ENCODE measurements at regions not wholly inside any gene's neighbourhood (a gene's known extent, or its start where the extent isn't known, plus 50 kb on each side); places are given as distances from the start of the nearest gene placed in this dataset.

DNA sequence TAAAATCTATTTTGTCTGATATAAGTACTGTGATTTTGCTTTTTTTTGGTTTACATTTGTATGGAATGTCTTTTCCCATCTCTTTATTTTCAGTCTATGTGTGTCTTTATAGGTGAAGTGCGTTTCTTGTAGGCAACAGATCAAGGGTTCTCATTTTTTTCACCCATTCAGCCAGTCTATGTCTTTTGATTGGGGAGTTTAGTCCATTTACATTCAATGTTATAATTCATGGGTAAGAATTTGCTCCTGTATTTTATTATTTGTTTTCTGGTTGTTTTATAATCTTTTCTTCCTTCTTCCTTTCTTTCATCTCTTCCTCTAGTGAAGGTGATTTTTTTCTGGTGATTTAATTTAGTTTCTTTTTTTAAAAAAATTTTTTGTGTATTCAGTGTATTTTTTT is 104.8 kb upstream of the TMEM229A start:
- Histone ChIP-seq H3K79me2 (ENCODE audit: insufficient read depth, low read length) (no peaks in the 10 kb centered on the region), H4K20me1 (ENCODE audit: insufficient read depth, low read length) (no peaks in the 10 kb centered on the region), H3K27ac (ENCODE audit: low read length) (no peak overlapping the region), H3K4me3 (ENCODE audit: low read depth in 1 of 2, low read length in 2 of 2) (no peak overlapping the region), H3K36me3 (ENCODE audit: insufficient read depth, low read length) (no peaks in the 10 kb centered on the region), H3K9me3 (ENCODE audit: insufficient read depth, low read length, severe bottlenecking) (no peaks in the 10 kb centered on the region), H3K4me2 (ENCODE audit: insufficient read depth, low read length) (no peak overlapping the region), H3K27me3 (ENCODE audit: insufficient read depth, low read length, poor library complexity) (no peaks in the 10 kb centered on the region), H3K9ac (ENCODE audit: low read depth, low read length) (no peak overlapping the region), H3K4me1 (ENCODE audit: insufficient read depth, low read length) (no peaks in the 10 kb centered on the region), H2AFZ (ENCODE audit: low read depth, low read length) (no peak overlapping the region)
- TF ChIP-seq, protein P1, sequence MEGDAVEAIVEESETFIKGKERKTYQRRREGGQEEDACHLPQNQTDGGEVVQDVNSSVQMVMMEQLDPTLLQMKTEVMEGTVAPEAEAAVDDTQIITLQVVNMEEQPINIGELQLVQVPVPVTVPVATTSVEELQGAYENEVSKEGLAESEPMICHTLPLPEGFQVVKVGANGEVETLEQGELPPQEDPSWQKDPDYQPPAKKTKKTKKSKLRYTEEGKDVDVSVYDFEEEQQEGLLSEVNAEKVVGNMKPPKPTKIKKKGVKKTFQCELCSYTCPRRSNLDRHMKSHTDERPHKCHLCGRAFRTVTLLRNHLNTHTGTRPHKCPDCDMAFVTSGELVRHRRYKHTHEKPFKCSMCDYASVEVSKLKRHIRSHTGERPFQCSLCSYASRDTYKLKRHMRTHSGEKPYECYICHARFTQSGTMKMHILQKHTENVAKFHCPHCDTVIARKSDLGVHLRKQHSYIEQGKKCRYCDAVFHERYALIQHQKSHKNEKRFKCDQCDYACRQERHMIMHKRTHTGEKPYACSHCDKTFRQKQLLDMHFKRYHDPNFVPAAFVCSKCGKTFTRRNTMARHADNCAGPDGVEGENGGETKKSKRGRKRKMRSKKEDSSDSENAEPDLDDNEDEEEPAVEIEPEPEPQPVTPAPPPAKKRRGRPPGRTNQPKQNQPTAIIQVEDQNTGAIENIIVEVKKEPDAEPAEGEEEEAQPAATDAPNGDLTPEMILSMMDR (IDR thresholded peaks at IDR 0.05; ENCODE audit: borderline replicate concordance, extremely low read depth, low read length, poor library complexity, severe bottlenecking), result no peak
- TF ChIP-seq EZH2 (IDR thresholded peaks at IDR 0.05; ENCODE audit: borderline replicate concordance, low read depth, low read length, severe bottlenecking), result no peak
- DNase-seq (no peak), ATAC-seq (ENCODE audit: insufficient read depth, low read depth) (no peak)

DNA sequence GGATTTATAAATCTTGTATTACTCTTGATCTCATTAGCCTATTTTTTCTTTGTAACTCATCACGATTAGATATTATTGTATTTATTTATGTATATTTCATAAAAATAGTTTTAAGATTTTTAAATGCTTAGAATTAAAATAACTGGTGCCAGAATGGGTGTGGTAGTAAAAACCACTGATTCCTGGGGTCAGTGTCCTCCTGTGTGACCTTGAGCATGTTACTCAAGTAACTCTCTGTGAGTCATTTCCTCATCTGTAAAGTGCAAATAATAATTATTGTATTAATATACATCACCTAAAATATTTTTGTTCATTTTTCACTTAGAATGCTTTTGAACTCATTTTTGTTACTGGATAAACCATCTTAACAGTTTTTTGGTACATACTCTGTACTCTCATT is 91.3 kb upstream of the TMEM229A start:
- Histone ChIP-seq H3K27me3 (ENCODE audit: insufficient read depth, low read length, poor library complexity) (no peaks in the 10 kb centered on the region), H3K9ac (ENCODE audit: low read depth, low read length) (no peak overlapping the region), H4K20me1 (ENCODE audit: insufficient read depth, low read length) (no peaks in the 10 kb centered on the region), H3K36me3 (ENCODE audit: insufficient read depth, low read length) (no peaks in the 10 kb centered on the region), H3K9me3 (ENCODE audit: insufficient read depth, low read length, severe bottlenecking) (no peaks in the 10 kb centered on the region), H3K4me2 (ENCODE audit: insufficient read depth, low read length) (no peak overlapping the region), H2AFZ (ENCODE audit: low read depth, low read length) (no peak overlapping the region), H3K27ac (ENCODE audit: low read length) (no peak overlapping the region), H3K4me1 (ENCODE audit: insufficient read depth, low read length) (no peaks in the 10 kb centered on the region), H3K79me2 (ENCODE audit: insufficient read depth, low read length) (no peaks in the 10 kb centered on the region), H3K4me3 (ENCODE audit: low read depth in 1 of 2, low read length in 2 of 2) (no peak overlapping the region)
- DNase-seq (no peak), ATAC-seq (ENCODE audit: insufficient read depth, low read depth) (no peak)
- TF ChIP-seq EZH2 (IDR thresholded peaks at IDR 0.05; ENCODE audit: borderline replicate concordance, low read depth, low read length, severe bottlenecking), result no peak
- TF ChIP-seq, protein P1 (IDR thresholded peaks at IDR 0.05; ENCODE audit: borderline replicate concordance, extremely low read depth, low read length, poor library complexity, severe bottlenecking), result no peak

DNA sequence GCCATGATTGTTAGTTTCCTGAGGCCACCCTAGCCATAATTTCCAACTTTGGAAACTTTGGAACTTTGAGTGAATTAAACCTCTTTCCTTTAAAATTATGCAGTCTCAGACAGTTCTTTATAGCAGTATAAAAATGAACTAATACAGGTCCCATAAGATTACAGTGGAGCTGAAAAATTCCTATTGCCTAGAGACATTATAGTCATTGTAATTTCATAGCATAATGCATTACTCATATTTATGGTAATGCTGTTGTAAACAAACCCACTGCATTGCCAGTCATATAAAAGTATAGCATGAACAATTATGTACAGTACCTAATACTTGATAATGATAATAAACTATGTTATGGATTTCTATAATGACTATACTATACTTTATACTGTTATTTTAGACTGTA is 88.0 kb upstream of the TMEM229A start:
- H3K9me3 ChIP-seq (ENCODE audit: insufficient read depth, low read length, severe bottlenecking), result no peaks in the 10 kb centered on the region
- H3K4me3 ChIP-seq (ENCODE audit: low read depth in 1 of 2, low read length in 2 of 2), result no peak overlapping the region
- no peak overlapping the region for H3K9ac ChIP-seq (ENCODE audit: low read depth, low read length)
- H3K27ac ChIP-seq (ENCODE audit: low read length), result no peak overlapping the region
- DNase-seq, result no peak
- H2AFZ ChIP-seq (ENCODE audit: low read depth, low read length), result no peak overlapping the region
- H3K4me1 ChIP-seq (ENCODE audit: insufficient read depth, low read length), result no peaks in the 10 kb centered on the region
- no peak for TF ChIP-seq EZH2 (IDR thresholded peaks at IDR 0.05; ENCODE audit: borderline replicate concordance, low read depth, low read length, severe bottlenecking)
- TF ChIP-seq, protein P1 (IDR thresholded peaks at IDR 0.05; ENCODE audit: borderline replicate concordance, extremely low read depth, low read length, poor library complexity, severe bottlenecking), result no peak
- H3K36me3 ChIP-seq (ENCODE audit: insufficient read depth, low read length), result no peaks in the 10 kb centered on the region
- no peaks in the 10 kb centered on the region for H3K79me2 ChIP-seq (ENCODE audit: insufficient read depth, low read length)
- no peak overlapping the region for H3K4me2 ChIP-seq (ENCODE audit: insufficient read depth, low read length)
- ATAC-seq (ENCODE audit: insufficient read depth, low read depth), result no peak
- H3K27me3 ChIP-seq (ENCODE audit: insufficient read depth, low read length, poor library complexity), result no peaks in the 10 kb centered on the region
- H4K20me1 ChIP-seq (ENCODE audit: insufficient read depth, low read length), result no peaks in the 10 kb centered on the region

DNA sequence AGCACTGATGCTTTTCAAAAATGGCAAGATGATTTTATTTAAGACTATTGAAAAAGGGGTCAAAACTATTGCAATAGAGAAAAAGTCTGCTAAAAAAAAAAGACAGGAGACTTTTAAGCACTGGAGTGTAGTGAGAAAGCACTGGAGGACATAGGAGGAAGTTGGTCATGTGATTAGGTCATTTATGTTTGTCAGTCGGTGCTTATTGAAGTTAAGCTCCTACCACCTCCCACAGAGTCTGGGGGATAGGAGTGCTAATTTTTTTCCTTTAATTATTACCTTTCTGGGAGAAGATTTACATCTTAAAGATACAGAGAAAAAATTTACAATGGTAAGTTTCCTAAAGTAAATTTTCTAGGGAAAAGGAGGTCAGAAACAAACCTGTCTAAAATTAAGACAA is 80.2 kb upstream of the TMEM229A start:
- no peak overlapping the region for H3K27ac ChIP-seq (ENCODE audit: low read length)
- H4K20me1 ChIP-seq (ENCODE audit: insufficient read depth, low read length), result no peaks in the 10 kb centered on the region
- H3K79me2 ChIP-seq (ENCODE audit: insufficient read depth, low read length), result no peaks in the 10 kb centered on the region
- no peak overlapping the region for H3K9ac ChIP-seq (ENCODE audit: low read depth, low read length)
- no peaks in the 10 kb centered on the region for H3K4me1 ChIP-seq (ENCODE audit: insufficient read depth, low read length)
- H3K4me2 ChIP-seq (ENCODE audit: insufficient read depth, low read length), result no peak overlapping the region
- no peak overlapping the region for H3K4me3 ChIP-seq (ENCODE audit: low read depth in 1 of 2, low read length in 2 of 2)
- H3K27me3 ChIP-seq (ENCODE audit: insufficient read depth, low read length, poor library complexity), result no peaks in the 10 kb centered on the region
- no peak for TF ChIP-seq EZH2 (IDR thresholded peaks at IDR 0.05; ENCODE audit: borderline replicate concordance, low read depth, low read length, severe bottlenecking)
- TF ChIP-seq, protein P1 (IDR thresholded peaks at IDR 0.05; ENCODE audit: borderline replicate concordance, extremely low read depth, low read length, poor library complexity, severe bottlenecking), result no peak
- DNase-seq (no peak), ATAC-seq (ENCODE audit: insufficient read depth, low read depth) (no peak)
- H2AFZ ChIP-seq (ENCODE audit: low read depth, low read length), result no peak overlapping the region
- no peaks in the 10 kb centered on the region for H3K9me3 ChIP-seq (ENCODE audit: insufficient read depth, low read length, severe bottlenecking)
- no peaks in the 10 kb centered on the region for H3K36me3 ChIP-seq (ENCODE audit: insufficient read depth, low read length)
